BJ (cell line): ENCODE measurements at regions not wholly inside any gene's neighbourhood (a gene's known extent, or its start where the extent isn't known, plus 50 kb on each side); places are given as distances from the start of the nearest gene placed in this dataset.

Source experiments
- CTCF ChIA-PET: fragments of 350-600 bp; formaldehyde crosslinking; extraction: SDS; loops from one replicate; lab custom pipeline; 2021; ENCODE audit warnings: antibody characterized with exemption, inconsistent platforms; lab: Yijun Ruan, JAX
- POLR2A ChIA-PET: fragments of 300-600 bp; sonication (Branson Sonifier 250); formaldehyde crosslinking; extraction: SDS; loops from one replicate; lab custom pipeline; 2021; ENCODE audit warnings: antibody characterized with exemption; lab: Charles Lee
- DNase-seq: peaks from one replicate; pipeline ENCODE4 v3.0.0-alpha.2; 2011; ENCODE audit warnings: low read depth
- H3K27me3 ChIP-seq: 2 replicates; pipeline ENCODE4 v1.6.0; 2011; ENCODE audit warnings: low read length; ENCODE audit not compliant: control insufficient read depth, insufficient read depth
- H3K36me3 ChIP-seq: 2 replicates; pipeline ENCODE4 v1.5.1; 2011; ENCODE audit warnings: low read length; ENCODE audit not compliant: control insufficient read depth, insufficient read depth
- H3K4me3 ChIP-seq: 2 replicates; pipeline ENCODE4 v1.5.1; 2011; ENCODE audit warnings: low read depth, mild to moderate bottlenecking, control low read depth, low read length
- TF ChIP-seq, protein P1 (sequence below): IDR thresholded peaks from 2 replicates; pipeline ENCODE4 v1.5.1; 2011; ENCODE audit warnings: low read depth, mild to moderate bottlenecking, control low read depth, inconsistent platforms, low read length, moderate library complexity; ENCODE audit not compliant: insufficient read depth

DNA sequence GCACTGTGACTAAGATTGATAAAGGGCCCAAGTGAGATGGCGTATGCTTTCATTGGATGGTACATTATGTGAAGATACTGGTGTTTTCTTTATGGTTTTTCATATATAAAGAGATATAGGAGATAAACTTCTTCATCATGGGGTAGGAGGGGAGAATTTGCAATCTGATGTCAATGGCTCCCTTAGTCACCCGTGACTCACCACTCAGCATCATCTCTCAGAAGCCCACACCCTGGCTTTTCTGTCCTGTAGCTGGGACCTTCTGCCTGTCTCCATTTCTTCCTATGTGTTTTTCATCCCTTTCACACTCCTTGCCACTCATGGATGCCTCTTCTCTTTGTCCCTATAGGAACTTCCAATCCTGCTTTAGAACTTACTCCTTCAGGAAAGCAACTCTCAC, 114.3 kb upstream of the SEMA6D start:
- ChIA-PET CTCF (no interaction called here), POLR2A (no interaction called here)
- no peak overlapping the region for H3K4me3 ChIP-seq
- H3K27me3 ChIP-seq, result no peaks in the 10 kb centered on the region
- no peaks in the 10 kb centered on the region for H3K36me3 ChIP-seq
- DNase-seq, result no peak
- TF ChIP-seq, protein P1, sequence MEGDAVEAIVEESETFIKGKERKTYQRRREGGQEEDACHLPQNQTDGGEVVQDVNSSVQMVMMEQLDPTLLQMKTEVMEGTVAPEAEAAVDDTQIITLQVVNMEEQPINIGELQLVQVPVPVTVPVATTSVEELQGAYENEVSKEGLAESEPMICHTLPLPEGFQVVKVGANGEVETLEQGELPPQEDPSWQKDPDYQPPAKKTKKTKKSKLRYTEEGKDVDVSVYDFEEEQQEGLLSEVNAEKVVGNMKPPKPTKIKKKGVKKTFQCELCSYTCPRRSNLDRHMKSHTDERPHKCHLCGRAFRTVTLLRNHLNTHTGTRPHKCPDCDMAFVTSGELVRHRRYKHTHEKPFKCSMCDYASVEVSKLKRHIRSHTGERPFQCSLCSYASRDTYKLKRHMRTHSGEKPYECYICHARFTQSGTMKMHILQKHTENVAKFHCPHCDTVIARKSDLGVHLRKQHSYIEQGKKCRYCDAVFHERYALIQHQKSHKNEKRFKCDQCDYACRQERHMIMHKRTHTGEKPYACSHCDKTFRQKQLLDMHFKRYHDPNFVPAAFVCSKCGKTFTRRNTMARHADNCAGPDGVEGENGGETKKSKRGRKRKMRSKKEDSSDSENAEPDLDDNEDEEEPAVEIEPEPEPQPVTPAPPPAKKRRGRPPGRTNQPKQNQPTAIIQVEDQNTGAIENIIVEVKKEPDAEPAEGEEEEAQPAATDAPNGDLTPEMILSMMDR, result no peak

DNA sequence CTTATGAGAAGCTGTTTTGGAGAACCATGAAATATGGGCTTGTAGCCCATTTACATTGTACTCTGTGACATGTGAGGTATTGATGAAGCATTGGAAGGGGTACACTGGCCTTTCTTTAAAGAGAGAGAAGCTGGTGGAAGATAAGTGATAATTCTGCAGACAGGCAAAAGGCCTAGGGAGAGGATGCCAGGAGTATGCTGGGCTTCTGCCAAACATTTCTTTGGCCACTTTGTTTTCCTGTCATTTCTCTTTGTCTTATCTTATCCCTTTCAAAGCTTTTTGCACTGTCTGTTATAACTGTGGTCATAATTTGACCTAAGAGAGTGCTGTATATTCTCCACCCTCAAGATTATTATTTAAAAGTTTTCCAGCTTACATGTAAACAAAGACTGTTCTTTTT, 109.6 kb upstream of the SEMA6D start:
- TF ChIP-seq, protein P1, result no peak
- no peak for DNase-seq
- H3K27me3 ChIP-seq, result no peaks in the 10 kb centered on the region
- ChIA-PET POLR2A (no interaction called here), CTCF (no interaction called here)
- H3K36me3 ChIP-seq, result no peaks in the 10 kb centered on the region
- H3K4me3 ChIP-seq, result no peak overlapping the region

DNA sequence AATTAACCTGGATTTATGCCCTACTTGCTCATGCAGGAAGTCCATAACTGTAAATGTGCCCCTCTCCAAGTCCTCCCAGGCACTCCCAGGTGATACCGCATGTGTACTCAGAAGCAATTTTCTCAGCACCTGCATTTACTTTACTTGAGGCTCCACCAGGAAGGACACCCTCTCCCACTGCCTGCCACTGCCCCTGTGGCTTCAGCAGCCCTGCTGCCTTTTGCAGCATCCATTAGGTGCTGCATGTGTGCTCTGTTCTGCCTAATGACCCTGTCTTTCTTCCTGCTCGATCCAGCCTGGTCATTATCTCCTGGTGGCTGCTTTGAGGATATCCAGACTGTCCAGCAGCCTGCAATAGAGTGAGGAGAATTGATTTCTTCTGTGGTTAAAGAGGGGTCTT, 107.6 kb upstream of the SEMA6D start:
- CTCF ChIA-PET, result no interaction called here

DNA sequence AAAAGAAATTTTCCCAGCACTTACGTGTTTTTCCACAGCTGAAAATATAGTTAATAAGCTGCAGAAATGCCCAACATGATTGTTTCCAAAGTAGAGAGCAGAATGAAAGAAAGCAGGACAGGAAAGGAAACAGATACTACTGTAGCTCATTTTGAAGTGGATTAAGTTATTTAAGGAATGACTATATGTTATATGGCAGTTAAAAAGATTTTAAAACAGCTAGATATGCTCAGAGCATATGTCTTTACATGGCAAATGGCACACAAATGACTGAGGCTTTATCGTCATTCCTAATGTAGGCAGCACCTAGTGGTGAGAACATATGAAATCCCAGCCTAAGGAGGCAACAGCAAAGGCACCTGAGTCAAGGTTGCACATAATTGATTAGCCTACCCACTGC, 106.6 kb upstream of the SEMA6D start:
- DNase-seq, result no peak
- POLR2A ChIA-PET, result no interaction called here
- Histone ChIP-seq H3K27me3 (no peaks in the 10 kb centered on the region), H3K4me3 (no peak overlapping the region), H3K36me3 (no peaks in the 10 kb centered on the region)
- TF ChIP-seq, protein P1, result no peak
- CTCF ChIA-PET, result interaction anchor here (0.6 kb wide), 1 partner anchor 420 kb away, joined by 3 read pairs; no protein-coding TSS in a partner anchor

More for the DNA sequence above, 107.6 kb upstream of the SEMA6D start:
- H3K36me3 ChIP-seq, result no peaks in the 10 kb centered on the region
- no peak overlapping the region for H3K4me3 ChIP-seq
- TF ChIP-seq, protein P1, result no peak
- H3K27me3 ChIP-seq, result no peaks in the 10 kb centered on the region
- no peak for DNase-seq
- POLR2A ChIA-PET, result no interaction called here

DNA sequence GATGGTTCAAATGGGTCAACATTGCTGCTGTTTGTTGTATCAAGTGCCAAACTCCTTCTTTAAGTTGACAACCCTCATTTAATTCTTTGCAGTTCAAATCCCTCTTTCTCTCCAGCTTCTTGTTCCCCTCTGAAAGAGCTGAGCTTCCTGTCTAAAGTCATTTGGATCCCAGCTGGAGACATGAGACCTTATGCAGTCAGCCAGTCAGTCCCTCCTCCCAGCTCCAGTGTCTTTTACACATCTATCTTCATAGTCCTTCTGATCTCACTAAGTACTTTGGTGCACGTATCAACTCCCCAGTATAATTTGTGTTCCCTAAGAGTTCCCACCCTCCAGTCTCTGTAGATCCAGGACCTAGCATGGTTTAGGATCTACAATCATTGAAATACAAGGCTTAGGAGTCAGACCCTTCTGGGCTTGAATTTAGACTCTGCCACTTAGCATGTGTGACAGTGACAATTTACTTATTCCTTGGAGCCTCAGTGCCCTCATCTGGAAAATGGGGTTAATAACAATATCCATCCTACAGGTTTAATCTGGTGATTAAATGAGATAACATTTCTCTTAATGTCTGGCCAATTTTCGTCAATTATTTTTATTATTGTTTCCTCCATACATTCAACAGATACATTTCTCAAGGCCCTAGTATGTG, 102.8 kb upstream of the SEMA6D start:
- TF ChIP-seq, protein P1, result no peak
- H3K36me3 ChIP-seq, result no peaks in the 10 kb centered on the region
- CTCF ChIA-PET, result no interaction called here
- no peak for DNase-seq
- H3K4me3 ChIP-seq, result no peak overlapping the region
- no peaks in the 10 kb centered on the region; the same call in 1 of the 2 replicates for H3K27me3 ChIP-seq
- POLR2A ChIA-PET, result no interaction called here
